ENCODE measurements at regions not wholly inside any gene's neighbourhood (a gene's known extent, or its start where the extent isn't known, plus 50 kb on each side); places are given as distances from the start of the nearest gene placed in this dataset.

GRCh38 chr18:38768504-38768903 is 1202.9 kb upstream of the CELF4 start:
- no peaks in the 10 kb centered on the region for H3K4me1 ChIP-seq (ENCODE audit: control insufficient read depth, insufficient read depth, low read depth, low read length)
- no peak overlapping the region for H2BK5ac ChIP-seq (ENCODE audit: low read depth, low read length, poor library complexity, severe bottlenecking)
- no peak overlapping the region for H2AK5ac ChIP-seq (ENCODE audit: low read length, severe bottlenecking)
- H4K91ac ChIP-seq (ENCODE audit: low read length), result no peak overlapping the region
- H2BK12ac ChIP-seq (ENCODE audit: low read length in 2 of 2), result no peak overlapping the region
- no peak overlapping the region for H3K27ac ChIP-seq (ENCODE audit: low read length, poor library complexity, severe bottlenecking)
- no peak overlapping the region for H3K4me3 ChIP-seq (ENCODE audit: insufficient read depth in 1 of 2, low read depth in 1 of 2, low read length in 2 of 2)
- H2AFZ ChIP-seq (ENCODE audit: low read depth, low read length), result no peak overlapping the region
- H3K9ac ChIP-seq (ENCODE audit: low read length), result no peak overlapping the region
- H2BK15ac ChIP-seq (ENCODE audit: low read depth, poor library complexity, severe bottlenecking), result no peak overlapping the region
- H2BK120ac ChIP-seq (ENCODE audit: low read depth, low read length), result no peak overlapping the region
- H3K4me2 ChIP-seq (ENCODE audit: low read length, poor library complexity, severe bottlenecking), result no peak overlapping the region
- H4K8ac ChIP-seq (ENCODE audit: low read length), result no peak overlapping the region
- H3K14ac ChIP-seq (ENCODE audit: low read length in 2 of 2), result no peak overlapping the region
- H3K9me3 ChIP-seq (ENCODE audit: control insufficient read depth, low read length), result peaks cover 10% of the 10 kb centered on the region
- H3K27me3 ChIP-seq (ENCODE audit: control insufficient read depth in 1 of 2, insufficient read depth in 1 of 2, low read length in 2 of 2), result no peaks in the 10 kb centered on the region
- H3K4ac ChIP-seq (ENCODE audit: low read depth in 1 of 2, low read length in 2 of 2), result no peak overlapping the region
- H3K23ac ChIP-seq (ENCODE audit: low read length in 2 of 2), result no peak overlapping the region
- H3K18ac ChIP-seq (ENCODE audit: low read depth in 1 of 2, low read length in 2 of 2), result no peak overlapping the region
- H3K79me1 ChIP-seq (replicated peaks; ENCODE audit: low read length, poor library complexity, severe bottlenecking), result no peaks in the 10 kb centered on the region
- no peak for DNase-seq
- H3K36me3 ChIP-seq (ENCODE audit: control insufficient read depth in 1 of 2, insufficient read depth in 2 of 2, low read depth in 1 of 2, low read length in 2 of 2), result no peaks in the 10 kb centered on the region
- 33% methylated on average over 1 of the region's 1 CpG for WGBS

- H2AFZ ChIP-seq (ENCODE audit: low read depth, low read length), result no peak overlapping the region
- H3K36me3 ChIP-seq (ENCODE audit: control insufficient read depth in 1 of 2, insufficient read depth in 2 of 2, low read depth in 1 of 2, low read length in 2 of 2), result no peaks in the 10 kb centered on the region
- no peak overlapping the region for H3K4me2 ChIP-seq (ENCODE audit: low read length, poor library complexity, severe bottlenecking)
- H3K4me3 ChIP-seq (ENCODE audit: insufficient read depth in 1 of 2, low read depth in 1 of 2, low read length in 2 of 2), result no peak overlapping the region
- H3K4me1 ChIP-seq (ENCODE audit: control insufficient read depth, insufficient read depth, low read depth, low read length), result no peaks in the 10 kb centered on the region
- no peak overlapping the region for H2BK12ac ChIP-seq (ENCODE audit: low read length in 2 of 2)
- no peak for DNase-seq
- no peak overlapping the region for H3K18ac ChIP-seq (ENCODE audit: low read depth in 1 of 2, low read length in 2 of 2)
- no peaks in the 10 kb centered on the region for H3K9me3 ChIP-seq (ENCODE audit: control insufficient read depth, low read length)
- no peak overlapping the region for H3K4ac ChIP-seq (ENCODE audit: low read depth in 1 of 2, low read length in 2 of 2)
- H3K23ac ChIP-seq (ENCODE audit: low read length in 2 of 2), result no peak overlapping the region
- H4K8ac ChIP-seq (ENCODE audit: low read length), result no peak overlapping the region
- WGBS, result no CpG with 5 or more reads among the region's 1 CpG
- no peak overlapping the region for H2BK120ac ChIP-seq (ENCODE audit: low read depth, low read length)
- no peak overlapping the region for H3K27ac ChIP-seq (ENCODE audit: low read length, poor library complexity, severe bottlenecking)
- H2BK15ac ChIP-seq (ENCODE audit: low read depth, poor library complexity, severe bottlenecking), result no peak overlapping the region
- H3K79me1 ChIP-seq (replicated peaks; ENCODE audit: low read length, poor library complexity, severe bottlenecking), result no peaks in the 10 kb centered on the region
- no peak overlapping the region for H4K91ac ChIP-seq (ENCODE audit: low read length)
- no peaks in the 10 kb centered on the region for H3K27me3 ChIP-seq (ENCODE audit: control insufficient read depth in 1 of 2, insufficient read depth in 1 of 2, low read length in 2 of 2)
- no peak overlapping the region for H3K9ac ChIP-seq (ENCODE audit: low read length)
- no peak overlapping the region for H2AK5ac ChIP-seq (ENCODE audit: low read length, severe bottlenecking)
- H2BK5ac ChIP-seq (ENCODE audit: low read depth, low read length, poor library complexity, severe bottlenecking), result no peak overlapping the region
- no peak overlapping the region for H3K14ac ChIP-seq (ENCODE audit: low read length in 2 of 2)
Measured at GRCh38 chr18:38759457-38759856, 1193.9 kb upstream of the CELF4 start.

GRCh38 chr18:38756436-38756835 is 1190.8 kb upstream of the CELF4 start:
- no peak overlapping the region for H3K14ac ChIP-seq (ENCODE audit: low read length in 2 of 2)
- H3K36me3 ChIP-seq (ENCODE audit: control insufficient read depth in 1 of 2, insufficient read depth in 2 of 2, low read depth in 1 of 2, low read length in 2 of 2), result no peaks in the 10 kb centered on the region
- H3K4ac ChIP-seq (ENCODE audit: low read depth in 1 of 2, low read length in 2 of 2), result no peak overlapping the region
- H3K9me3 ChIP-seq (ENCODE audit: control insufficient read depth, low read length), result no peaks in the 10 kb centered on the region
- H3K4me1 ChIP-seq (ENCODE audit: control insufficient read depth, insufficient read depth, low read depth, low read length), result no peaks in the 10 kb centered on the region
- no peak overlapping the region for H3K4me2 ChIP-seq (ENCODE audit: low read length, poor library complexity, severe bottlenecking)
- H2BK120ac ChIP-seq (ENCODE audit: low read depth, low read length), result no peak overlapping the region
- no peaks in the 10 kb centered on the region for H3K79me1 ChIP-seq (replicated peaks; ENCODE audit: low read length, poor library complexity, severe bottlenecking)
- no peak overlapping the region for H4K91ac ChIP-seq (ENCODE audit: low read length)
- H2BK12ac ChIP-seq (ENCODE audit: low read length in 2 of 2), result no peak overlapping the region
- no peak overlapping the region for H3K27ac ChIP-seq (ENCODE audit: low read length, poor library complexity, severe bottlenecking)
- no peak overlapping the region for H2AFZ ChIP-seq (ENCODE audit: low read depth, low read length)
- no peak overlapping the region for H2BK5ac ChIP-seq (ENCODE audit: low read depth, low read length, poor library complexity, severe bottlenecking)
- H3K18ac ChIP-seq (ENCODE audit: low read depth in 1 of 2, low read length in 2 of 2), result no peak overlapping the region
- no peak overlapping the region for H4K8ac ChIP-seq (ENCODE audit: low read length)
- no peak overlapping the region for H3K4me3 ChIP-seq (ENCODE audit: insufficient read depth in 1 of 2, low read depth in 1 of 2, low read length in 2 of 2)
- no peak overlapping the region for H2BK15ac ChIP-seq (ENCODE audit: low read depth, poor library complexity, severe bottlenecking)
- no peak overlapping the region for H3K23ac ChIP-seq (ENCODE audit: low read length in 2 of 2)
- WGBS, result no CpG with 5 or more reads among the region's 2 CpGs
- no peak overlapping the region for H3K9ac ChIP-seq (ENCODE audit: low read length)
- no peak for DNase-seq
- no peaks in the 10 kb centered on the region for H3K27me3 ChIP-seq (ENCODE audit: control insufficient read depth in 1 of 2, insufficient read depth in 1 of 2, low read length in 2 of 2)
- no peak overlapping the region for H2AK5ac ChIP-seq (ENCODE audit: low read length, severe bottlenecking)

GRCh38 chr18:38752430-38752829 is 1186.8 kb upstream of the CELF4 start:
- no peak for DNase-seq
- no peak overlapping the region for H2BK15ac ChIP-seq (ENCODE audit: low read depth, poor library complexity, severe bottlenecking)
- H3K9ac ChIP-seq (ENCODE audit: low read length), result no peak overlapping the region
- H2BK120ac ChIP-seq (ENCODE audit: low read depth, low read length), result no peak overlapping the region
- no peak overlapping the region for H3K4me2 ChIP-seq (ENCODE audit: low read length, poor library complexity, severe bottlenecking)
- H3K9me3 ChIP-seq (ENCODE audit: control insufficient read depth, low read length), result no peaks in the 10 kb centered on the region
- no peak overlapping the region for H2BK12ac ChIP-seq (ENCODE audit: low read length in 2 of 2)
- no peak overlapping the region for H3K4me3 ChIP-seq (ENCODE audit: insufficient read depth in 1 of 2, low read depth in 1 of 2, low read length in 2 of 2)
- no peak overlapping the region for H3K4ac ChIP-seq (ENCODE audit: low read depth in 1 of 2, low read length in 2 of 2)
- H4K8ac ChIP-seq (ENCODE audit: low read length), result no peak overlapping the region
- no peak overlapping the region for H3K27ac ChIP-seq (ENCODE audit: low read length, poor library complexity, severe bottlenecking)
- H3K14ac ChIP-seq (ENCODE audit: low read length in 2 of 2), result no peak overlapping the region
- no peaks in the 10 kb centered on the region for H3K4me1 ChIP-seq (ENCODE audit: control insufficient read depth, insufficient read depth, low read depth, low read length)
- H3K79me1 ChIP-seq (replicated peaks; ENCODE audit: low read length, poor library complexity, severe bottlenecking), result no peaks in the 10 kb centered on the region
- H2AFZ ChIP-seq (ENCODE audit: low read depth, low read length), result no peak overlapping the region
- H3K18ac ChIP-seq (ENCODE audit: low read depth in 1 of 2, low read length in 2 of 2), result no peak overlapping the region
- no peak overlapping the region for H2AK5ac ChIP-seq (ENCODE audit: low read length, severe bottlenecking)
- H2BK5ac ChIP-seq (ENCODE audit: low read depth, low read length, poor library complexity, severe bottlenecking), result no peak overlapping the region
- no peak overlapping the region for H4K91ac ChIP-seq (ENCODE audit: low read length)
- H3K27me3 ChIP-seq (ENCODE audit: control insufficient read depth in 1 of 2, insufficient read depth in 1 of 2, low read length in 2 of 2), result no peaks in the 10 kb centered on the region
- WGBS, result 55% methylated on average over 1 of the region's 1 CpG
- H3K23ac ChIP-seq (ENCODE audit: low read length in 2 of 2), result no peak overlapping the region
- no peaks in the 10 kb centered on the region for H3K36me3 ChIP-seq (ENCODE audit: control insufficient read depth in 1 of 2, insufficient read depth in 2 of 2, low read depth in 1 of 2, low read length in 2 of 2)
